GM19438 (cell line): ENCODE measurements at regions not wholly inside any gene's neighbourhood (a gene's known extent, or its start where the extent isn't known, plus 50 kb on each side); places are given as distances from the start of the nearest gene placed in this dataset.

Experiments used
- ATAC-seq: cut with Tn5 transposase; IDR thresholded peaks from one replicate; pipeline ENCODE4 v1.9.1; 2021; ENCODE audit warnings: low read depth; ENCODE audit not compliant: unreplicated experiment

- ATAC-seq, result no peak
These were observed 194.3 kb upstream of the PITRM1 start for GRCh38 chr10:3366735-3367405.

- ATAC-seq, result no peak
These were observed 193.5 kb upstream of the PITRM1 start for GRCh38 chr10:3366043-3366442.

- ATAC-seq, result no peak
These were observed 193.0 kb upstream of the PITRM1 start for GRCh38 chr10:3365630-3366029.

- ATAC-seq, result no peak
These were observed 192.3 kb upstream of the PITRM1 start for GRCh38 chr10:3364768-3365480.

- no peak for ATAC-seq
These were observed 190.9 kb upstream of the PITRM1 start for GRCh38 chr10:3363311-3364045.

- no peak for ATAC-seq
These were observed 189.8 kb upstream of the PITRM1 start for GRCh38 chr10:3362394-3362793.

- ATAC-seq, result no peak
These were observed 189.1 kb upstream of the PITRM1 start for GRCh38 chr10:3361640-3362039.

GRCh38 chr10:3357737-3358136 lies 185.2 kb upstream of the PITRM1 start:
- ATAC-seq, result no peak

- no peak for ATAC-seq
These were observed 183.0 kb upstream of the PITRM1 start for GRCh38 chr10:3355536-3355935.

- ATAC-seq, result no peak
These were observed 181.8 kb upstream of the PITRM1 start for GRCh38 chr10:3354174-3354900.

- no peak for ATAC-seq
These were observed 180.7 kb upstream of the PITRM1 start for GRCh38 chr10:3353235-3353634.

- no peak for ATAC-seq
These were observed 178.2 kb upstream of the PITRM1 start for GRCh38 chr10:3350617-3351258.

- ATAC-seq, result no peak
These were observed 177.6 kb upstream of the PITRM1 start for GRCh38 chr10:3350205-3350604.

- ATAC-seq, result no peak
These were observed 176.0 kb upstream of the PITRM1 start for GRCh38 chr10:3348564-3348963.

- no peak for ATAC-seq
These were observed 175.0 kb upstream of the PITRM1 start for GRCh38 chr10:3347413-3348182.

GRCh38 chr10:3346851-3347250 lies 174.3 kb upstream of the PITRM1 start:
- ATAC-seq, result no peak

- ATAC-seq, result no peak
These were observed 170.2 kb upstream of the PITRM1 start for GRCh38 chr10:3342771-3343170.

GRCh38 chr10:3340127-3340730 lies 167.6 kb upstream of the PITRM1 start:
- no peak for ATAC-seq

- ATAC-seq, result no peak
These were observed 167.0 kb upstream of the PITRM1 start for GRCh38 chr10:3339531-3339950.
